Esophagus muscularis mucosa (tissue), 3 donors: ENCODE measurements at regions not wholly inside any gene's neighbourhood (a gene's known extent, or its start where the extent isn't known, plus 50 kb on each side); places are given as distances from the start of the nearest gene placed in this dataset.

Source experiments
- CTCF ChIP-seq, 3 experiments: fragments of 200-600 bp in 2 of 3; fragments of 450-650 bp in 1 of 3; sonication (generic) in 2 of 3; IDR thresholded peaks; one replicate each; pipeline ENCODE4 v1.5.1; 2017 to 2019; ENCODE audit warnings: antibody characterized with exemption in 3 of 3, mild to moderate bottlenecking in 2 of 3, moderate library complexity in 1 of 3
- POLR2A ChIP-seq: fragments of 450-650 bp; IDR thresholded peaks from one replicate; pipeline ENCODE4 v1.6.1; 2017; ENCODE audit warnings: antibody characterized with exemption, moderate library complexity, mild to moderate bottlenecking, low read depth

- TF ChIP-seq CTCF (IDR thresholded peaks at IDR 0.05) (no peak), POLR2A (no peak)
Observed at GRCh38 chr10:29761916-29762315, 127.1 kb upstream of the SVIL start.
